ENCODE measurements at regions not wholly inside any gene's neighbourhood (a gene's known extent, or its start where the extent isn't known, plus 50 kb on each side); places are given as distances from the start of the nearest gene placed in this dataset.

DNA sequence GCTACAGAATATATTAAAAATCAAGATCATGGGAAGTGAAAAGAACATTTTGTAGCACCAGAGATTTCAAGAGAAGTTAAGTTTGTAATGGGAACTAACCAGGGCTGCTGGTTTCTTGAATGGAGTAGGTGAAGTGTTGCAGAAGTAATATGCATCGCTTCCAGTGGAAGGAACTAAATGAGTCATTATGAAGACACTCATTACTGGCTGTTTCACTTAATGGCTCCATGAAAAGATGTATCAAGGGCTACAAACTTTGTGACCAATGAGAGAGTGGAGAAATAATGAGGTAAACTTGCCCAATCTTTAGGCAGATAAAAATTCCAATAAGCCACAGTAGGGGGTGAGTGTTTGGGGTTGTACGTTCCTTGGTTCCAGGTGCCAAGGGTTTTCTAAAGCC, 380.4 kb upstream of the POU3F3 start:
- peak; percentile 36 for DNase-seq (ENCODE audit: low read depth)
- TF ChIP-seq, protein P1, sequence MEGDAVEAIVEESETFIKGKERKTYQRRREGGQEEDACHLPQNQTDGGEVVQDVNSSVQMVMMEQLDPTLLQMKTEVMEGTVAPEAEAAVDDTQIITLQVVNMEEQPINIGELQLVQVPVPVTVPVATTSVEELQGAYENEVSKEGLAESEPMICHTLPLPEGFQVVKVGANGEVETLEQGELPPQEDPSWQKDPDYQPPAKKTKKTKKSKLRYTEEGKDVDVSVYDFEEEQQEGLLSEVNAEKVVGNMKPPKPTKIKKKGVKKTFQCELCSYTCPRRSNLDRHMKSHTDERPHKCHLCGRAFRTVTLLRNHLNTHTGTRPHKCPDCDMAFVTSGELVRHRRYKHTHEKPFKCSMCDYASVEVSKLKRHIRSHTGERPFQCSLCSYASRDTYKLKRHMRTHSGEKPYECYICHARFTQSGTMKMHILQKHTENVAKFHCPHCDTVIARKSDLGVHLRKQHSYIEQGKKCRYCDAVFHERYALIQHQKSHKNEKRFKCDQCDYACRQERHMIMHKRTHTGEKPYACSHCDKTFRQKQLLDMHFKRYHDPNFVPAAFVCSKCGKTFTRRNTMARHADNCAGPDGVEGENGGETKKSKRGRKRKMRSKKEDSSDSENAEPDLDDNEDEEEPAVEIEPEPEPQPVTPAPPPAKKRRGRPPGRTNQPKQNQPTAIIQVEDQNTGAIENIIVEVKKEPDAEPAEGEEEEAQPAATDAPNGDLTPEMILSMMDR (IDR thresholded peaks at IDR 0.05; ENCODE audit: low read depth, low read length, missing control alignments): no peak
- in situ Hi-C loops (cut with HindIII; ENCODE audit: low sequenced_read_pairs): no loop called here
- H3K4me3 ChIP-seq (ENCODE audit: low read depth, low read length): no peak overlapping the region

DNA sequence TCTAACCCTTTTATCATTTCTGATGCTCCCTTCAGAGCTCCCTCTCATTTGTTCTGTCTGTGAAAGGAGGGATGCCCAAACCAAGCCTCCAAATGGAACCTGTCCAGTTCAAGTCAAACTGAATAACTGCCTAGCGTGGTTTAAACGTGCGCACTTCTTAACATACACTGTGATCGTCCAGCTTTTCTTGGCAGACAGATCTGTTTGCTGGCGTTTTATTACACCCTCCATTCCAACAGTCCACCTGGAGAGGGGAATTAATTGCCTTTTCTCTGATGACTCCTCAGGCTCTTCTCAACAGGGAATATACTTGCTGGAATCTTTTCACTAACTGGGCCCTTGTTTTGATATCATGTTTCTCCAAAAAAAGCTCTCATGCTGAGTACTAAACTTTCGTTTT, 379.2 kb upstream of the POU3F3 start:
- TF ChIP-seq, protein P1 (IDR thresholded peaks at IDR 0.05; ENCODE audit: low read depth, low read length, missing control alignments): no peak
- DNase-seq (ENCODE audit: low read depth): no peak
- H3K4me3 ChIP-seq (ENCODE audit: low read depth, low read length): no peak overlapping the region
- in situ Hi-C loops (cut with HindIII; ENCODE audit: low sequenced_read_pairs): no loop called here

DNA sequence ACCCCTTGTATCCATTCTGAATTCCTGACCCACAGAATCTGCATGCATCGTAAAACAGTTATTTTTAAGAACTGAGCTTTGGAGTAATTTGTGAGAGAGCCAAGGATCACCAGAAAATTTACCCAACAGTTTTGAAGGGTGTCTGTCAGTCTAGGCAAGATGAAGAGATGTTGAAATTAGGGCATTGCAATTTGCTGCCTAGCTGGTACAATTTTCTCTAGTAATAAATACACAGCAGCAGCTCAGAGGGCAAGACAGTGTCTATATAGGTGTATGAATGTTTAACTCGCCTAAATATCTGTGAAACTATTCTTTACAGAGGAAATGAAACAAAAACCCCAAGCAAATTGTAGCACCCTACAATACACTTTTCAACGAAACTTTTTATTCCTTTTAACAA, 377.8 kb upstream of the POU3F3 start:
- DNase-seq (ENCODE audit: low read depth): no peak
- H3K4me3 ChIP-seq (ENCODE audit: low read depth, low read length): no peak overlapping the region
- in situ Hi-C loops (cut with HindIII; ENCODE audit: low sequenced_read_pairs): no loop called here
- TF ChIP-seq, protein P1 (IDR thresholded peaks at IDR 0.05; ENCODE audit: low read depth, low read length, missing control alignments): no peak

DNA sequence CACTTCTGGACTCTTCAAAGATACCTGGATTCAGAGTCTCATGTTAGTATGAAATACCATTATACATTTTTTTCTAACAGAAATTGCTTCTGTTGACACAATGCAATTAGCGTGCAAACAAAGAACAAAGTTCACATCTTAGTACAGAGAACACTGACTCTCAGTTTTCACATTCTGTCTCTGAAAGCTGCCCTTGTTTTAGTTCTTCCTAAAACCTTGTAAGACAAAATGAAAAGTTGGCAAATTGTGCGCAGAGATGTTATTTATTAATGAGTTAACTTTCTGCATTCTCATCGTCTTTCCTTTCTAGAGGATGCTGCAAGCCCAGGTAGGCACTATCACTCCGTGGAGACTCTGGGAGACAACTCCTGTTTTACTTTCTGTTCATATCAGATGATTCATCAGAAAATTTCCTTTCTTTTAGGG, 377.3 kb upstream of the POU3F3 start:
- TF ChIP-seq, protein P1 (IDR thresholded peaks at IDR 0.05; ENCODE audit: low read depth, low read length, missing control alignments): no peak
- in situ Hi-C loops (cut with HindIII; ENCODE audit: low sequenced_read_pairs): no loop called here
- no peak overlapping the region for H3K4me3 ChIP-seq (ENCODE audit: low read depth, low read length)
- DNase-seq (ENCODE audit: low read depth): no peak

DNA sequence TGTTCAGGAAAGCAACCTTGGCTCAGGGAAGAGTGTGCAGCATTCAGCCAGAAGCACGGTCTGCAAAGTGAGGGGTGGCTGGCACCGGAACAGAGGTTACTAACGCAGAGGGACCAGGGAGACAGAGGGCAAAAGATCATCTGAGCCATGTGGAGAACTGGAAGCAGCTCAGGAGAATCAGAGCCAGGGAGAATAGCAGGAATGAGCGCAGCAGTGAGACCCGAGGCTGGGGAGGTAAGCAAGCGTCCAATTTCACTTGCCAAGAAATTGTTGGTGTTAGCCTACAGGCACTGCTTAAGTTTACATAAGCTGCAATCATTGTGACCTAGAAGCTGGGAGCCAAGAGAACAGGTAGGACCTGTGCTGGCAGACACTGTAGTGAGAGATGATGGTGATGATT, 372.6 kb upstream of the POU3F3 start:
- DNase-seq (ENCODE audit: low read depth): no peak
- in situ Hi-C loops (cut with HindIII; ENCODE audit: low sequenced_read_pairs): no loop called here
- TF ChIP-seq, protein P1 (IDR thresholded peaks at IDR 0.05; ENCODE audit: low read depth, low read length, missing control alignments): no peak
- H3K4me3 ChIP-seq (ENCODE audit: low read depth, low read length): no peak overlapping the region

DNA sequence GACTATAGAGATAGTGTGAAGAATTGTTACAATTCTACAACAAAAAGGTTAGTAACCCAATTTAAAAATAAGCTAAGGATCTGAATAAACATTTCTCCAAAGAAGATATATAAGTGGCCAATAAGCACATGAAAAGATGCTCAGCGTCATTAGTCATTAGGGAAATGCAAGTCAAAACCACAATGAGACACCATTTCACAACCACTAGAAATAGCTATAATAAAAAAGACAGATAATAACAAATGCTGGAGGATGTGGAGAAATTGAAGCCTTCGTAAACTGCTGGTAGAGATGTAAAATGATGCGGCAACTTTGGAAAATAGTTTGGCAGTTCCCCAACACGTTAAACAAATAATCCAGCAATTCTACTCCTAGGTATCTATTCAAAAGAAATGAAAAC, 366.5 kb upstream of the POU3F3 start:
- TF ChIP-seq, protein P1 (IDR thresholded peaks at IDR 0.05; ENCODE audit: low read depth, low read length, missing control alignments): no peak
- DNase-seq (ENCODE audit: low read depth): no peak
- no peak overlapping the region for H3K4me3 ChIP-seq (ENCODE audit: low read depth, low read length)
- in situ Hi-C loops (cut with HindIII; ENCODE audit: low sequenced_read_pairs): no loop called here

DNA sequence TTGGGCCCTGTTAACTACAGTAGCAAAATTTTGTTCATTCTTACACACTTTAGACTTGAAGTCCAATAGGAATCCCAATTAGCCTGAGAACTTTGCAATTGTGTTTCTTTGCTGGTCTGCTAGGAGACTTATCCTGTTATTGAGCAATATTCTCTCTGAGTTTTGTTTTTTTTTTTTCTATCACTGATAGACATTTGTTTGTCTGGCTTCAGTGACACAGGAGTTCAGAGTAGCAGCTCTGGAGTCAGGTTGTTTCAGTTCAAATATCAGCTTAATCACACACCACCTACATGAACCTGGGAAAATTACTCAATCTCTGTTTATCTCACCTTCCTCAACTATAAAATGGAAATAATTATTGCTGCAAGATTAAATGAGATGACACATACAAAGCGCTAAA, 360.2 kb upstream of the POU3F3 start:
- H3K4me3 ChIP-seq (ENCODE audit: low read depth, low read length): no peak overlapping the region
- in situ Hi-C loops (cut with HindIII; ENCODE audit: low sequenced_read_pairs): no loop called here
- TF ChIP-seq, protein P1 (IDR thresholded peaks at IDR 0.05; ENCODE audit: low read depth, low read length, missing control alignments): no peak
- no peak for DNase-seq (ENCODE audit: low read depth)

Measured in astrocyte of the cerebellum (primary cell).